Endothelial cell of umbilical vein (primary cell): ENCODE measurements at regions not wholly inside any gene's neighbourhood (a gene's known extent, or its start where the extent isn't known, plus 50 kb on each side); places are given as distances from the start of the nearest gene placed in this dataset.

Experiments
- BruUV-seq: library from RNA; stranded (reverse); fragments of 400-500 nt; replicated peaks from 2 replicates; lab custom pipeline; 2021; lab: Mats Ljungman, UMichigan
- CTCF ChIA-PET: fragments of 300-600, 350-600 bp; sonication (Branson Sonifier 250); formaldehyde crosslinking; loops from one replicate; lab custom pipeline; 2021; ENCODE audit warnings: antibody characterized with exemption, inconsistent platforms; lab: Charles Lee
- POLR2A ChIA-PET: fragments of 300-600, 350-600 bp; sonication (Branson Sonifier 250); formaldehyde crosslinking; loops from one replicate; lab custom pipeline; 2021; ENCODE audit warnings: antibody characterized with exemption, inconsistent platforms; lab: Charles Lee
- DNase-seq: peaks from one replicate; pipeline ENCODE4 v3.0.0-alpha.2; 2011; ENCODE audit warnings: low read depth, low spot score
- FAIRE-seq: peaks from 2 replicates; lab custom pipeline; 2011; peaks lifted over from hg19 to GRCh38; lab: Jason Lieb, UNC
- H2AFZ ChIP-seq: 2 replicates; pipeline ENCODE4 v1.6.0; 2012; ENCODE audit warnings: low read depth, low read length, control low read depth, inconsistent platforms
- H3K27ac ChIP-seq: 2 replicates; pipeline ENCODE4 v1.5.1; 2011; ENCODE audit warnings: low read depth, mild to moderate bottlenecking, control low read depth, low read length, moderate library complexity; ENCODE audit not compliant: insufficient read depth
- H3K27me3 ChIP-seq, 2 experiments: 2 replicates each; pipeline versions ENCODE4 v1.6.0 to v1.6.1; 2011; ENCODE audit warnings: low read length in 2 of 2, mixed read lengths in 1 of 2; ENCODE audit not compliant: control insufficient read depth in 2 of 2, insufficient read depth in 2 of 2
- H3K36me3 ChIP-seq, 2 experiments: 2 replicates in 1 of 2; 3 replicates in 1 of 2; pipeline ENCODE4 v1.5.1; 2011; ENCODE audit warnings: low read length in 2 of 2, mild to moderate bottlenecking in 1 of 2, moderate library complexity in 1 of 2; ENCODE audit not compliant: control insufficient read depth in 2 of 2, insufficient read depth in 2 of 2; ENCODE audit errors: extremely low read depth in 1 of 2
- H3K4me1 ChIP-seq: 3 replicates; pipeline ENCODE4 v1.5.1; 2011; ENCODE audit warnings: mild to moderate bottlenecking, low read length; ENCODE audit not compliant: control insufficient read depth, insufficient read depth; ENCODE audit errors: extremely low read depth
- H3K4me2 ChIP-seq: 2 replicates; pipeline ENCODE4 v1.6.1; 2011; ENCODE audit warnings: low read length, control low read depth, mixed read lengths; ENCODE audit not compliant: insufficient read depth
- H3K4me3 ChIP-seq, 3 experiments: fragments of 200-600 bp in 1 of 3; sonication (generic), shearing (Covaris generic) in 1 of 3; replicated peaks in 1 of 3; 2 replicates each; pipeline ENCODE4 v1.5.1; 2011 to 2016; ENCODE audit warnings: control low read depth in 3 of 3, low read length in 3 of 3, mild to moderate bottlenecking in 2 of 3, inconsistent platforms in 1 of 3, low read depth in 1 of 3, moderate library complexity in 1 of 3; ENCODE audit not compliant: insufficient read depth in 1 of 3
- H3K79me2 ChIP-seq: 2 replicates; pipeline ENCODE4 v1.6.0; 2012; ENCODE audit warnings: low read length, inconsistent platforms; ENCODE audit not compliant: control insufficient read depth, insufficient read depth
- H3K9ac ChIP-seq: replicated peaks from 2 replicates; pipeline ENCODE3; 2011; ENCODE audit warnings: low read length, control low read depth; ENCODE audit not compliant: insufficient read depth; ENCODE audit errors: extremely low read depth
- H3K9me1 ChIP-seq: replicated peaks from 3 replicates; pipeline ENCODE4 v1.6.0; 2011; ENCODE audit warnings: mild to moderate bottlenecking, low read length; ENCODE audit not compliant: control insufficient read depth, insufficient read depth; ENCODE audit errors: extremely low read depth
- H3K9me3 ChIP-seq: replicated peaks from 2 replicates; pipeline ENCODE4 v1.5.1; 2012; ENCODE audit warnings: low read length, inconsistent platforms; ENCODE audit not compliant: control insufficient read depth, insufficient read depth
- H4K20me1 ChIP-seq: replicated peaks from 2 replicates; pipeline ENCODE3; 2011; ENCODE audit warnings: mild to moderate bottlenecking, low read length; ENCODE audit not compliant: control insufficient read depth, insufficient read depth; ENCODE audit errors: extremely low read depth
- CTCF ChIP-seq, 2 donors: IDR thresholded peaks; 1 replicate in 1 of 2; 2 replicates in 1 of 2; pipeline ENCODE4 v1.5.1; 2011; ENCODE audit warnings: low read length in 2 of 2, mild to moderate bottlenecking in 2 of 2, moderate library complexity in 2 of 2, control low read depth in 1 of 2, inconsistent platforms in 1 of 2, low read depth in 1 of 2; ENCODE audit not compliant: insufficient read depth in 1 of 2; ENCODE audit errors: extremely low read depth in 1 of 2
- EZH2 ChIP-seq: IDR thresholded peaks from 2 replicates; pipeline ENCODE4 v1.6.1; 2012; ENCODE audit warnings: borderline replicate concordance, low read depth, mild to moderate bottlenecking, moderate library complexity, low read length, inconsistent platforms; ENCODE audit not compliant: severe bottlenecking
- FOS ChIP-seq: IDR thresholded peaks from 2 replicates; pipeline ENCODE4 v1.6.1; 2011; ENCODE audit warnings: mild to moderate bottlenecking, low read length, moderate library complexity, borderline replicate concordance; ENCODE audit not compliant: insufficient read depth
- GATA2 ChIP-seq: IDR thresholded peaks from 2 replicates; pipeline ENCODE4 v1.7.0; 2011; ENCODE audit warnings: low read depth, mild to moderate bottlenecking, moderate library complexity, mixed read lengths, low read length; ENCODE audit not compliant: insufficient read length, insufficient read depth
- JUN ChIP-seq: IDR thresholded peaks from 2 replicates; pipeline ENCODE4 v1.6.1; 2011; ENCODE audit warnings: borderline replicate concordance, low read depth; ENCODE audit not compliant: insufficient read length, insufficient read depth
- MAX ChIP-seq: IDR thresholded peaks from 2 replicates; pipeline ENCODE4 v1.6.1; 2011; ENCODE audit not compliant: insufficient read depth, insufficient read length
- MYC ChIP-seq: IDR thresholded peaks from one replicate; pipeline ENCODE4 v1.6.1; 2011; ENCODE audit warnings: mild to moderate bottlenecking, low read depth, low read length
- POLR2AphosphoS5 ChIP-seq: IDR thresholded peaks from 2 replicates; pipeline ENCODE4 v1.6.1; 2012; ENCODE audit warnings: low read depth, mild to moderate bottlenecking, control low read depth, low read length, moderate library complexity; ENCODE audit not compliant: insufficient read depth
- dilution Hi-C: fragments of 300-500 bp; cut with MboI; formaldehyde crosslinking; loops from one replicate; pipeline ENCODE4 v1.15.0; 2019; ENCODE audit warnings: low sequenced_read_pairs; ENCODE audit not compliant: extremely low pct_ligation_motif_present
- intact Hi-C: fragments of 100-400 bp; cut with micrococcal nuclease; formaldehyde crosslinking; loops from one replicate; pipeline ENCODE4 v1.10.0; 2022

GRCh38 chrX:85622635-85623034, 243.2 kb upstream of the POF1B start:
- TF ChIP-seq POLR2AphosphoS5: no peak
- no peak for TF ChIP-seq MAX
- no peak for TF ChIP-seq MYC
- TF ChIP-seq CTCF (IDR thresholded peaks at IDR 0.05; ENCODE audit: extremely low read depth in 1 of 2, insufficient read depth in 1 of 2, low read depth in 1 of 2, low read length in 2 of 2): no peak
- no peak for TF ChIP-seq GATA2
- no peak for TF ChIP-seq EZH2
- TF ChIP-seq JUN: no peak
- no peak for TF ChIP-seq FOS
- H3K4me3 ChIP-seq: no peak overlapping the region
- no peak overlapping the region for H3K9ac ChIP-seq
- H3K36me3 ChIP-seq: no peaks in the 10 kb centered on the region
- H3K4me1 ChIP-seq: no peaks in the 10 kb centered on the region
- CTCF ChIA-PET: no interaction called here
- intact Hi-C loops (no loop called here), dilution Hi-C loops (no loop called here)
- H4K20me1 ChIP-seq: no peaks in the 10 kb centered on the region
- no peaks in the 10 kb centered on the region for H3K79me2 ChIP-seq
- H3K9me3 ChIP-seq: no peaks in the 10 kb centered on the region
- DNase-seq (no peak), FAIRE-seq (no peak)
- BruUV-seq: no TSS peak
- no peak overlapping the region for H3K27ac ChIP-seq
- no peaks in the 10 kb centered on the region for H3K9me1 ChIP-seq
- POLR2A ChIA-PET: no interaction called here
- no peak overlapping the region for H2AFZ ChIP-seq
- H3K4me2 ChIP-seq: no peak overlapping the region
- no peaks in the 10 kb centered on the region for H3K27me3 ChIP-seq
